ENCODE measurements at regions not wholly inside any gene's neighbourhood (a gene's known extent, or its start where the extent isn't known, plus 50 kb on each side); places are given as distances from the start of the nearest gene placed in this dataset.

DNA sequence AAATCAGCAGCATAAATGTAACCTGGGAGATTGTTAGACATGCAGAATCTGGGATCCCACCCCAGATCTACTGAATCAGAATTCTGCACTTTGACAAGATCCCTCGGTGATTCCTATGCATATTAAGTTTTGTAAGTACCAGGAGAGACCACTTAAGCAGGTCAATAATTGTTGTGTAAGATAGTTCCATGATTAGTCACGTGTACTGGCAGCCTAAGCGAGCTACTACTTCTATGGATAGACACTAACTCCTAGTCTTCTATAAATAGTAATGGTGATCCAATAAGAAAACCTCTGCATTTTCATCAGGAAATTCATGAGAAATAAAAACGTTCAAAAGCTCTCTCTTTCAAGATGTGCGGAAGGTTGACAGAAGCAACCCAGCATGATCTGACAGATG is 988.2 kb upstream of the CHAC2 start:
- H3K9me3 Mint-ChIP-seq: no peaks in the 10 kb centered on the region
- no peaks in the 10 kb centered on the region for H3K4me1 Mint-ChIP-seq (ENCODE audit: low read depth)
- TF ChIP-seq, protein P1, sequence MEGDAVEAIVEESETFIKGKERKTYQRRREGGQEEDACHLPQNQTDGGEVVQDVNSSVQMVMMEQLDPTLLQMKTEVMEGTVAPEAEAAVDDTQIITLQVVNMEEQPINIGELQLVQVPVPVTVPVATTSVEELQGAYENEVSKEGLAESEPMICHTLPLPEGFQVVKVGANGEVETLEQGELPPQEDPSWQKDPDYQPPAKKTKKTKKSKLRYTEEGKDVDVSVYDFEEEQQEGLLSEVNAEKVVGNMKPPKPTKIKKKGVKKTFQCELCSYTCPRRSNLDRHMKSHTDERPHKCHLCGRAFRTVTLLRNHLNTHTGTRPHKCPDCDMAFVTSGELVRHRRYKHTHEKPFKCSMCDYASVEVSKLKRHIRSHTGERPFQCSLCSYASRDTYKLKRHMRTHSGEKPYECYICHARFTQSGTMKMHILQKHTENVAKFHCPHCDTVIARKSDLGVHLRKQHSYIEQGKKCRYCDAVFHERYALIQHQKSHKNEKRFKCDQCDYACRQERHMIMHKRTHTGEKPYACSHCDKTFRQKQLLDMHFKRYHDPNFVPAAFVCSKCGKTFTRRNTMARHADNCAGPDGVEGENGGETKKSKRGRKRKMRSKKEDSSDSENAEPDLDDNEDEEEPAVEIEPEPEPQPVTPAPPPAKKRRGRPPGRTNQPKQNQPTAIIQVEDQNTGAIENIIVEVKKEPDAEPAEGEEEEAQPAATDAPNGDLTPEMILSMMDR (IDR thresholded peaks at IDR 0.05): no peak
- H3K27ac Mint-ChIP-seq: no peak overlapping the region
- no peak overlapping the region for H3K4me3 Mint-ChIP-seq
- no peak for DNase-seq
- H3K27me3 Mint-ChIP-seq (ENCODE audit: insufficient read depth): no peaks in the 10 kb centered on the region; the same call in none of the 2 replicates
- H3K36me3 Mint-ChIP-seq (ENCODE audit: low read depth): no peaks in the 10 kb centered on the region

DNA sequence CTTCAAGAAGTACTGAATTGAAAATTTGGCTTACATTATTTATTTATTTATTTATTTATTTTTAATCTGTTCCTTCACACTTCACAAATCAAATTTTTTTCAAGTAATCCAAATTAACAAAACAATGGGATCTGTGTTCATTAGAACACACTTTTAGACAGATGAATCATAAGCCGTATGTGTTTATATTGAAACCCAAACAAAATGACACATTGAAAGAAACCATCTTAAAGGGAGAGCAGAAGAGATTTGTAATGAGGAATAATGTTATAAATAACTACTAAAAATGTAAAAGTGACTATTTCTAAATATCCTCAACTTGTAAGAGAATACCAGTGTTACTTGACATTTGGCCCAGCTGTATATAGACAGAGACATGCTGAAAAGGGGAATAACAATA is 991.0 kb upstream of the CHAC2 start:
- Mint-ChIP-seq H3K27ac (no peak overlapping the region), H3K4me1 (ENCODE audit: low read depth) (no peaks in the 10 kb centered on the region), H3K27me3 (ENCODE audit: insufficient read depth) (no peaks in the 10 kb centered on the region; the same call in 1 of the 2 replicates), H3K36me3 (ENCODE audit: low read depth) (no peaks in the 10 kb centered on the region; the same call in 1 of the 2 replicates), H3K4me3 (no peak overlapping the region), H3K9me3 (peaks cover 5% of the 10 kb centered on the region; the same call in 1 of the 2 replicates)
- TF ChIP-seq, protein P1 (IDR thresholded peaks at IDR 0.05): no peak
- no peak for DNase-seq

DNA sequence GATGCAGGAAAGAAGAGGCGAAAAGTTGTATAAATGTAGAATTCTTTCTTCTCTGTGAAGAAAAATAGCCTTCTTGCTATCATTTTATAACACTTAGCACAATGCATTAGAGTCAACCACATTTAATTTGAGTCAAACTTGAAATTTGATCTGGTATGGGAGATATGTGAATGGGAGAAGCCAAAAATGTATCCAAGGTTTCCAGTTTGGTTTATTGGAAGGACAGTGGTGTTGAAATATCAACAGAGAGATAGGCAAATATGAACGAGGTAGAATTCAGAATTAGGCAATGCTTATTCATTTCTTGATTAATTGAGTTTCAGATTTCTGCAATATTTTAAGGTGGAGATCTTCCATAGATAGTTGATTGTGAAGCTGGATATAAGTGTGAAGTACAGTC is 991.9 kb upstream of the CHAC2 start:
- Mint-ChIP-seq H3K4me1 (ENCODE audit: low read depth) (no peaks in the 10 kb centered on the region), H3K4me3 (no peak overlapping the region), H3K36me3 (ENCODE audit: low read depth) (no peaks in the 10 kb centered on the region; the same call in 1 of the 2 replicates), H3K27ac (no peak overlapping the region), H3K9me3 (peaks cover 7% of the 10 kb centered on the region; the same call in 1 of the 2 replicates), H3K27me3 (ENCODE audit: insufficient read depth) (no peaks in the 10 kb centered on the region; the same call in 1 of the 2 replicates)
- DNase-seq: no peak
- TF ChIP-seq, protein P1 (IDR thresholded peaks at IDR 0.05): no peak

DNA sequence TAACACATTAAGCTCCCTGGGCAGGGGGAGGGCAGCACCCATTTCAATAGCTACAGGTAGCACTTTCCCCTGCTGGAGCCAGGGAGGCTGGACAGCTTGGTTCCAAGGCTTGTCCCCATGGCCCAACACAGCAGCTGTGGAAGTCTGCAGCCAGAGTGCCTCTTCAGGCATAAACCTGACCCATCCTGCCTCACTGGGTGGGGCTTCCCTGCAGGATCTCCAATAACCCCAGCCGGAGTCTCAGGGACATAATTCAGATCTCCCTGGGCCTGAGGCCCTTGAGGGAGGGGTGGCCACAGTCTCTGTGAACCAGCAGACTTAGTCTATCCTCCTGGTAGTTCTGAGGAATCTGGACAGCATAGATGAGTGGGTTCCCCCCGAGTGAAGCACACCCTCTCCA is 1001.9 kb upstream of the CHAC2 start:
- DNase-seq: no peak
- H3K4me3 Mint-ChIP-seq: no peak overlapping the region
- H3K9me3 Mint-ChIP-seq: peaks cover 8% of the 10 kb centered on the region; the same call in 1 of the 2 replicates
- no peak overlapping the region for H3K27ac Mint-ChIP-seq
- H3K4me1 Mint-ChIP-seq (ENCODE audit: low read depth): no peaks in the 10 kb centered on the region
- H3K27me3 Mint-ChIP-seq (ENCODE audit: insufficient read depth): no peaks in the 10 kb centered on the region
- no peaks in the 10 kb centered on the region for H3K36me3 Mint-ChIP-seq (ENCODE audit: low read depth)
- TF ChIP-seq, protein P1 (IDR thresholded peaks at IDR 0.05): no peak

DNA sequence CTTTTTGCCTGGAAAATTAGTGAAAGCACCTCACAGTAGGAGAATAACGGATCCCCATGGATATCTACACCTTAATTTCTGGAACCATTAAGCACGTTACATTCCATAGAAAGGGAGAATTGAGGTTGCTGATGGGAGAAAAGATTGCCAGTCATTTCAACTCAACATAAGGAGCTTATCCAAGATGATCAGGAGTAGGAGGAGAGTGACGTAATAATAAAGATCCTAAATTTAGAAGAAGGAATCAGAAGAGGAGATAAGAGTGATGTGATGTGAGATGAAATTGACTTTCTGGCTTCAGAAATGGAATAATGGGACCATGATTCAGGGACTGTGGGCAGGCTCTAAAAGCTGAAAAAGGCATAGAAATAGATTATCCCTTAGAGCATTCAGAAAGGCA is 1017.8 kb upstream of the CHAC2 start:
- Mint-ChIP-seq H3K4me3 (no peak overlapping the region), H3K9me3 (peaks cover 28% of the 10 kb centered on the region), H3K27ac (no peak overlapping the region), H3K36me3 (ENCODE audit: low read depth) (no peaks in the 10 kb centered on the region), H3K27me3 (ENCODE audit: insufficient read depth) (no peaks in the 10 kb centered on the region), H3K4me1 (ENCODE audit: low read depth) (no peaks in the 10 kb centered on the region)
- TF ChIP-seq, protein P1 (IDR thresholded peaks at IDR 0.05): no peak
- DNase-seq: no peak

DNA sequence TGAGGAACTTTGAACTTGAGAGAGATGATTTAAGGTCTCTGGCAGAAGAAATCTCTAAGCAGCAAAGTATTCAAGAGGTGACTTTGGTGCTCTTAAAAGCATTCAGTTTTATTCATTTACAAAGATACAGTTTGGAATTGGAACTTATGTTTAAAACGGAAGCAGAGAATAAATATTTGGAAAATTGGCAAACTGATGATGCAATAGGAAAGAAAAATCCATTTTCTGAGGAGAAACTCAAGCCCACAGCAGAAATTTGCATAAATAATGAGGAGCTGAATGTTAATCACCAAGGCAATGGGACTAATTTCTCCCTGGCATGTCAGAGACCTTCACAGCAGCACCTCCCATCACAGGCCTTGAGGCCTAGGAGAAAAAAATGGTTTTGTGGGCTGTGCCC is 1022.5 kb upstream of the CHAC2 start:
- Mint-ChIP-seq H3K9me3 (peaks cover 23% of the 10 kb centered on the region), H3K27me3 (ENCODE audit: insufficient read depth) (no peaks in the 10 kb centered on the region), H3K36me3 (ENCODE audit: low read depth) (no peaks in the 10 kb centered on the region), H3K4me1 (ENCODE audit: low read depth) (no peaks in the 10 kb centered on the region), H3K27ac (no peak overlapping the region), H3K4me3 (no peak overlapping the region)
- no peak for DNase-seq
- TF ChIP-seq, protein P1 (IDR thresholded peaks at IDR 0.05): no peak

Data from HFFc6 (cell line).